Choroid plexus epithelial cell (primary cell): ENCODE measurements at regions not wholly inside any gene's neighbourhood (a gene's known extent, or its start where the extent isn't known, plus 50 kb on each side); places are given as distances from the start of the nearest gene placed in this dataset.

Experiments used
- DNase-seq: peaks from one replicate; pipeline ENCODE4 v3.0.0-alpha.2; 2010; ENCODE audit warnings: low read depth
- H3K4me3 ChIP-seq: 2 replicates; pipeline ENCODE4 v1.5.1; 2011; ENCODE audit warnings: low read depth, mild to moderate bottlenecking, control low read depth, low read length, moderate library complexity
- CTCF ChIP-seq: conservative IDR thresholded peaks from 2 replicates; pipeline ENCODE4 v1.5.1; 2011; ENCODE audit warnings: low read depth, mild to moderate bottlenecking, control low read depth, inconsistent platforms, low read length, moderate library complexity

- no peak overlapping the region for H3K4me3 ChIP-seq
- no peak for TF ChIP-seq CTCF
- DNase-seq: no peak
Observed at GRCh38 chr10:130901311-130902165, 410.0 kb downstream of the TCERG1L start.

GRCh38 chr10:130902471-130902870 lies 409.1 kb downstream of the TCERG1L start:
- no peak for DNase-seq
- TF ChIP-seq CTCF: no peak
- no peak overlapping the region for H3K4me3 ChIP-seq

- H3K4me3 ChIP-seq: no peak overlapping the region
- no peak for DNase-seq
- TF ChIP-seq CTCF: no peak
Observed at GRCh38 chr10:130902929-130903328, 408.6 kb downstream of the TCERG1L start.

GRCh38 chr10:130904676-130905075 lies 406.8 kb downstream of the TCERG1L start:
- no peak for DNase-seq
- no peak for TF ChIP-seq CTCF
- no peak overlapping the region for H3K4me3 ChIP-seq

- no peak overlapping the region for H3K4me3 ChIP-seq
- DNase-seq: no peak
- TF ChIP-seq CTCF: no peak
Observed at GRCh38 chr10:130905386-130905785, 406.1 kb downstream of the TCERG1L start.

- DNase-seq: no peak
- no peak overlapping the region for H3K4me3 ChIP-seq
- TF ChIP-seq CTCF: no peak
Observed at GRCh38 chr10:130905921-130906320, 405.6 kb downstream of the TCERG1L start.

- no peak for TF ChIP-seq CTCF
- DNase-seq: no peak
- no peak overlapping the region for H3K4me3 ChIP-seq
Observed at GRCh38 chr10:130910848-130911247, 400.7 kb downstream of the TCERG1L start.
